GM12864 (cell line): ENCODE measurements at regions not wholly inside any gene's neighbourhood (a gene's known extent, or its start where the extent isn't known, plus 50 kb on each side); places are given as distances from the start of the nearest gene placed in this dataset.

ENCODE experiments used
- DNase-seq: peaks from one replicate; pipeline ENCODE4 v3.0.0-alpha.2; 2011; ENCODE audit warnings: low read depth
- H3K4me3 ChIP-seq: 2 replicates; pipeline ENCODE4 v1.5.1; 2011; ENCODE audit warnings: mild to moderate bottlenecking, low read depth, low read length, control low read depth
- TF ChIP-seq, protein P1 (sequence below): IDR thresholded peaks from 2 replicates; pipeline ENCODE4 v1.5.1; 2011; ENCODE audit warnings: low read depth, mild to moderate bottlenecking, moderate library complexity, low read length, control low read depth, inconsistent platforms; ENCODE audit errors: missing control alignments

DNA sequence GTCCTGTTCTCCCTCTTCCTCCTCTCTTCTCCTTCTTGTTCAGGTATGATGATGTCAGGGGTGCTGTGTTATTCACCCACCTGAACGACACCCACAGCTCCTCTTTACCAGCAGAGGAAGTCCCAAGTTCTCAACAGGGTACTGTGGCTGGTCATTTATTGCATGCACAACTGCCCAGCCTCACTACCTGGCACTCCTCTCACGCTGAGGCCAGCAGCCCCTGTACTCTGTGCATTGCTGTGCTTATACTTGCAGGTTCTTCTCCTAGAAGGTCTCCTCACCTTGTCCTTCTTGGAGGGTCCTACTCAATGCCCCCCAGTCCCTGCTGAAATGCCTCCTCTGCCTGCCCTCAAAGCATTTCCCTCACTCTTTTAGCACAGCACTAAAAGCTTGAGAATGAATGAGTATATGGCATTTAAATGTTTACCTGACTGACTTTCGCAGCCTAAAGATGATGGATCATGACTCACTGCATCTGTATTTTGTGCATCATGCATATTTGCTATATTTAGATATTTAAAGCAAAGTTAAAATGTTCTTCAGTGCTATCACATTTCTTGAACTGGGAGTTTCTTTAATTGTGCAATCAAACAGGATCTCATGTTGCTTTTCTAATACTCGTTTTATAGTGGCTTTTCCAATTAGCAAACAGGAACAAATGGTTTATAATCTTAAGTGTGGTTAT, 1069.3 kb downstream of the NLGN4Y start:
- no peak overlapping the region for H3K4me3 ChIP-seq
- TF ChIP-seq, protein P1, sequence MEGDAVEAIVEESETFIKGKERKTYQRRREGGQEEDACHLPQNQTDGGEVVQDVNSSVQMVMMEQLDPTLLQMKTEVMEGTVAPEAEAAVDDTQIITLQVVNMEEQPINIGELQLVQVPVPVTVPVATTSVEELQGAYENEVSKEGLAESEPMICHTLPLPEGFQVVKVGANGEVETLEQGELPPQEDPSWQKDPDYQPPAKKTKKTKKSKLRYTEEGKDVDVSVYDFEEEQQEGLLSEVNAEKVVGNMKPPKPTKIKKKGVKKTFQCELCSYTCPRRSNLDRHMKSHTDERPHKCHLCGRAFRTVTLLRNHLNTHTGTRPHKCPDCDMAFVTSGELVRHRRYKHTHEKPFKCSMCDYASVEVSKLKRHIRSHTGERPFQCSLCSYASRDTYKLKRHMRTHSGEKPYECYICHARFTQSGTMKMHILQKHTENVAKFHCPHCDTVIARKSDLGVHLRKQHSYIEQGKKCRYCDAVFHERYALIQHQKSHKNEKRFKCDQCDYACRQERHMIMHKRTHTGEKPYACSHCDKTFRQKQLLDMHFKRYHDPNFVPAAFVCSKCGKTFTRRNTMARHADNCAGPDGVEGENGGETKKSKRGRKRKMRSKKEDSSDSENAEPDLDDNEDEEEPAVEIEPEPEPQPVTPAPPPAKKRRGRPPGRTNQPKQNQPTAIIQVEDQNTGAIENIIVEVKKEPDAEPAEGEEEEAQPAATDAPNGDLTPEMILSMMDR: no peak
- no peak for DNase-seq

DNA sequence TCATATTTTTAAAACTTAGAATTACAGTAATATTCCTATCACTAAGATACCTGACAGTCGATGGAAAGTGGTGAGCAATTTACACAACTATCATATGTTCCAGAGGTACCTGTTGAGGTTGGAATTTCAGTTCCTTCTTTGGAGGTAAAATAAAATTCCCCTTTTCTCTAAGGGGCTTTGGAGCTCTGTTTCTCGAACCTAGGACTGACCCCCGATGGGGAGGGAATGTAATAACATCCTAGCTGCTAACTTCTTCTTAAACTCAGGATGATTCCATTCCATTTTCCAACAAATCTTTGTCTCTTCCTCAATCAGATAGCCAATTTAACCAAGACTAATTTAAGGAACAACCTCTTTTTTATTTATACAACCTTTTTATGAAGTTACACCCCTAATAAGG, 1069.8 kb downstream of the NLGN4Y start:
- no peak overlapping the region for H3K4me3 ChIP-seq
- DNase-seq: no peak
- TF ChIP-seq, protein P1: no peak

DNA sequence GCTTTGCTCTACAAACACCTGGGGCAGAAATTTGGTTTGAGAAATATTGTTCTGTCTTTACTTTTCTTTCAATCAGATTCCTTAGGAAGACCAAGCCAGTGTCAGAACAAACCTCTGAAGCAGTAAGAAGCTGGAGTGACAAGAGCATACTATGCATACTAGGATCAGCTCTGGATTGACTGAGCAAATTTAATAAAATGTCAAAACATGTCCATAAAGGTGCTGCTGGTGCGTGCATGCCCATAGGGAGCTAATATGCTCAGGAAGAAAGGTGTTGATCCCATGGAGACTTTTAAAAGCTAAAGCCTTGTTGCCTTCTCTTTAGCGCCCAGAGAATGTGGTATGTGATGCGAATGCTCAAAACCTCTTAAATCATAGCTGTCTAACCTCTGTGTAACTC, 1076.2 kb downstream of the NLGN4Y start:
- no peak for DNase-seq
- no peak overlapping the region for H3K4me3 ChIP-seq
- TF ChIP-seq, protein P1: no peak

DNA sequence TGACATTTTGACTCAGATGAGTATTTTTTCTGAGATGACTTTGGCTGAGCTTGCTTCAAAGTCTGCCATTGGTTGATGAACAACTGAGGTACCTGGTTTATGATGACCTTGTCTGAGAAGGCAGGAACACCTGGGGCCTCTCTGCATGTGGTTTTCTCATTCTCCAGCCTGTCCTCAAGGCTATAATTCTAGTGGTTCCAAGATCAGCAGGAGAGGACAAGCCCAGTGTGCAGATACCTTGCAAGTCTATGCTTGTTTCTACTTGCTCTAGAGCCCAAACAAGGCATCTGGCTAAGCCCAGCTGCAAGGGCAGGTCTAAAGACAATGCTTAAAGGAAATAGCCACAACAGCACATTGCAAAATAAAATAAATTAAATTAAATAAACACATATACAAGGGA, 1100.0 kb downstream of the NLGN4Y start:
- DNase-seq: no peak
- no peak overlapping the region for H3K4me3 ChIP-seq
- TF ChIP-seq, protein P1: no peak

DNA sequence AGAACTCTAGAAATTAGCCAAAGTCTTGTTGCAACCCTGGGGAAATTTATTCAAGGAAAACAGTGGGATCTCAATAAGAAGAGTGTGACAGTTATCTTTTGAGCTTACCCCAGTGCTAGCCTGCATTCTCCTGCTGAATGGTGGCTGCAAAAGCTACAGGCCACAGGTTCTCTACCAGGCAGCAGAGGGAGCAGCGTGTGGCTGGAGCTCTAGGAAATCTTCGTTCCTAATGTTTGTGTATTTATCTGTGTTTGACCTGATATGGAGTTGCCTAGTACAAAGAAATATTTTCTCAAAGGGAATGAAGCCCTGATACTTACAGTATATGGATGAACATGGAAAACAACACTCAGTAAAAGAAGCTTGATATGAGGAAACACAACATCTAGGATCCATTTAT, 1100.6 kb downstream of the NLGN4Y start:
- DNase-seq: no peak
- TF ChIP-seq, protein P1: no peak
- H3K4me3 ChIP-seq: no peak overlapping the region

DNA sequence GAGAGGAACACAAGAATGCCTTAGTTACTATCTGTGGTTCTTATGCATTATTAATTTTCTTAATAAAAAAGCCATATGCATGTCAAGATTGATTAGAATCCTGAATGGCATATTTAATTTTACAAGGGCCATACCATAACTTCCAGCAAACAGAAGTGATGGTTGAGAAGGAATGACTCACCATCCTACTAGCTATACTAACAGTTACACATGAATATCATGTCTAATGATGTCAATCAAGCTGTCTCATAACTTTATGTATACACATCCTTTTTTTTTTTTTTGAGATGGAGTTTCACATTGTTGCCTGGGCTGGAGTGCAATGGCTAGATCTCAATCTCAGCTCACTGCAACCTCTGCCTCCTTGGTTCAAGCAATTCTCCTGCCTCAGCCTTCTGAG, 1123.9 kb downstream of the NLGN4Y start:
- DNase-seq: no peak
- H3K4me3 ChIP-seq: no peak overlapping the region
- TF ChIP-seq, protein P1: no peak

DNA sequence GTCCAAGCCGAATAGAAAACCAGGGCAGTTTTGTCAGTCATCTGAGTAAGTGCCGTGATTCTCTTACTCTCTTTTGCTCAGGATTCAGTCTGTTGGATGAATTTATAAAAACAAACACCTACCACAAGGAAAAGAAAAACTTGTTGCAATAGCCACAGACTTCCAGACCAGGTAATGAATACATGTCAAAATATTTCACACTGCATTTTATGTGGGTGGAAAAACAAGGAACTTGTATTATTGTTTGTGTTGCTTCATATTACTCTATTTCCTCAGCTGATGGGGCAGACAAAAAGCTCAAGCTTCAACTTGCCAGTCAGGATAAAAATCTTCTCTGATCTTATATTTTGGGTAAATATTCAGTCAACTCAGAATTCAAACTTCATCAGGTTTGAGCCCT, 1125.7 kb downstream of the NLGN4Y start:
- DNase-seq: no peak
- no peak overlapping the region for H3K4me3 ChIP-seq
- TF ChIP-seq, protein P1: no peak
